PC-9 (cell line): ENCODE measurements at regions not wholly inside any gene's neighbourhood (a gene's known extent, or its start where the extent isn't known, plus 50 kb on each side); places are given as distances from the start of the nearest gene placed in this dataset.

Experiments used
- BruUV-seq: library from RNA; stranded (reverse); fragments of 400-500 nt; replicated peaks from 2 replicates; lab custom pipeline; 2021; lab: Mats Ljungman, UMichigan
- CTCF ChIA-PET: fragments of 300-600 bp; sonication (Branson Sonifier 250); formaldehyde crosslinking; loops from one replicate; lab custom pipeline; 2022; ENCODE audit warnings: antibody characterized with exemption; lab: Charles Lee
- POLR2A ChIA-PET: fragments of 300-600 bp; sonication (Branson Sonifier 250); formaldehyde crosslinking; loops from one replicate; lab custom pipeline; 2022; ENCODE audit warnings: antibody characterized with exemption; ENCODE audit not compliant: unreplicated experiment; lab: Charles Lee
- DNase-seq, 2 experiments: peaks; one replicate each; pipeline versions ENCODE4 v3.0.0 to v3.0.0-alpha.2; 2015 to 2022; ENCODE audit warnings: mixed read lengths in 1 of 2
- H2AFZ ChIP-seq: fragments of 200-600 bp; sonication (generic); 2 replicates; pipeline ENCODE4 v1.8.1; 2017; ENCODE audit warnings: antibody characterized with exemption
- H3F3A ChIP-seq: fragments of 200-600 bp; sonication (generic); 2 replicates; pipeline ENCODE4 v1.8.1; 2017; ENCODE audit warnings: antibody characterized with exemption, mild to moderate bottlenecking, low read depth; ENCODE audit not compliant: insufficient read depth
- H3K27ac ChIP-seq: fragments of 200-600 bp; sonication (generic); 2 replicates; pipeline ENCODE4 v1.6.1; 2016; ENCODE audit warnings: mixed run types
- H3K27me3 ChIP-seq: fragments of 200-600 bp; sonication (generic); 2 replicates; pipeline ENCODE4 v1.6.1; 2016; ENCODE audit warnings: low read depth, mixed run types; ENCODE audit not compliant: insufficient read depth
- H3K36me3 ChIP-seq: fragments of 200-600 bp; sonication (generic); 2 replicates; pipeline ENCODE4 v1.6.1; 2016; ENCODE audit warnings: low read depth, mixed run types
- H3K4me1 ChIP-seq: fragments of 200-600 bp; sonication (generic); replicated peaks from 2 replicates; pipeline ENCODE4 v1.6.1; 2016; ENCODE audit warnings: mixed run types; ENCODE audit not compliant: insufficient read depth
- H3K4me2 ChIP-seq: fragments of 200-600 bp; sonication (generic); 2 replicates; pipeline ENCODE4 v1.6.1; 2017; ENCODE audit warnings: mixed run types
- H3K4me3 ChIP-seq: fragments of 200-600 bp; sonication (generic); 2 replicates; pipeline ENCODE4 v1.6.1; 2016; ENCODE audit warnings: mixed run types
- H3K79me2 ChIP-seq: fragments of 200-600 bp; sonication (generic); 2 replicates; pipeline ENCODE4 v1.6.1; 2017; ENCODE audit warnings: low read depth, mixed run types
- H3K9me2 ChIP-seq: fragments of 200-600 bp; sonication (generic); 2 replicates; pipeline ENCODE4 v1.8.1; 2017; ENCODE audit warnings: mild to moderate bottlenecking; ENCODE audit not compliant: insufficient read depth
- H3K9me3 ChIP-seq: fragments of 200-600 bp; sonication (generic); 2 replicates; pipeline ENCODE4 v1.8.1; 2016; ENCODE audit warnings: low read depth; ENCODE audit not compliant: insufficient read depth
- H4K20me1 ChIP-seq: fragments of 200-600 bp; sonication (generic); 2 replicates; pipeline ENCODE4 v1.8.1; 2017; ENCODE audit not compliant: insufficient read depth
- EZH2 ChIP-seq: fragments of 200-600 bp; sonication (generic); IDR thresholded peaks from 2 replicates; pipeline ENCODE4 v1.8.0; 2017; ENCODE audit warnings: antibody characterized with exemption, low read depth
- intact Hi-C: fragments of 100-400 bp; cut with micrococcal nuclease; formaldehyde crosslinking; loops from one replicate; pipeline ENCODE4 v1.10.0; 2022; ENCODE audit not compliant: unreplicated experiment
- TF ChIP-seq, protein P1 (sequence below): fragments of 200-600 bp; sonication (generic); conservative IDR thresholded peaks from 2 replicates; pipeline ENCODE4 v1.6.1; 2017; ENCODE audit warnings: mixed run types, antibody characterized with exemption, mild to moderate bottlenecking, moderate library complexity

DNA sequence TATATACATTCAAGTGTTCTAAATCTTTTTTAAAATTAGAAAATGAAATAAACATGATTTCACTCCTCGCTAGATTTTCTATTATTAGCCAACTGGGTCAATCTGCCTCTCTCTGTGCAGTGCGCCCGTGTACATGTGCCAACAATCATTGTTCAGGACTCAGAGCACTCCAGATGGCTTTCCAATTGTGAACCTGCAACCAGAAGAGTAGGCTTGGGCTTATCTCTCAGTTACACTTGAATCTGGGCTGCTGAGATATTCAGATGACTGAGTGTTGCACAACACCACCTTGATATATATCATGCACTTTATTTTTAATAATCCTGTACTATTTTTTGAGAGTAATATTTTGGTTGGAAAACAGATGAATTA is 184.0 kb upstream of the FSTL5 start:
- Histone ChIP-seq H2AFZ (no peak overlapping the region), H3K9me2 (no peaks in the 10 kb centered on the region), H3K4me3 (no peak overlapping the region), H4K20me1 (no peaks in the 10 kb centered on the region), H3K27ac (no peak overlapping the region), H3K4me1 (no peaks in the 10 kb centered on the region), H3F3A (no peaks in the 10 kb centered on the region), H3K9me3 (no peaks in the 10 kb centered on the region), H3K27me3 (no peaks in the 10 kb centered on the region), H3K4me2 (no peak overlapping the region), H3K36me3 (no peaks in the 10 kb centered on the region), H3K79me2 (no peaks in the 10 kb centered on the region)
- ChIA-PET POLR2A (no interaction called here), CTCF (no interaction called here)
- no TSS peak for BruUV-seq
- DNase-seq, result no peak
- TF ChIP-seq, protein P1, sequence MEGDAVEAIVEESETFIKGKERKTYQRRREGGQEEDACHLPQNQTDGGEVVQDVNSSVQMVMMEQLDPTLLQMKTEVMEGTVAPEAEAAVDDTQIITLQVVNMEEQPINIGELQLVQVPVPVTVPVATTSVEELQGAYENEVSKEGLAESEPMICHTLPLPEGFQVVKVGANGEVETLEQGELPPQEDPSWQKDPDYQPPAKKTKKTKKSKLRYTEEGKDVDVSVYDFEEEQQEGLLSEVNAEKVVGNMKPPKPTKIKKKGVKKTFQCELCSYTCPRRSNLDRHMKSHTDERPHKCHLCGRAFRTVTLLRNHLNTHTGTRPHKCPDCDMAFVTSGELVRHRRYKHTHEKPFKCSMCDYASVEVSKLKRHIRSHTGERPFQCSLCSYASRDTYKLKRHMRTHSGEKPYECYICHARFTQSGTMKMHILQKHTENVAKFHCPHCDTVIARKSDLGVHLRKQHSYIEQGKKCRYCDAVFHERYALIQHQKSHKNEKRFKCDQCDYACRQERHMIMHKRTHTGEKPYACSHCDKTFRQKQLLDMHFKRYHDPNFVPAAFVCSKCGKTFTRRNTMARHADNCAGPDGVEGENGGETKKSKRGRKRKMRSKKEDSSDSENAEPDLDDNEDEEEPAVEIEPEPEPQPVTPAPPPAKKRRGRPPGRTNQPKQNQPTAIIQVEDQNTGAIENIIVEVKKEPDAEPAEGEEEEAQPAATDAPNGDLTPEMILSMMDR, result no peak
- TF ChIP-seq EZH2, result no peak
- intact Hi-C loops, result no loop called here

DNA sequence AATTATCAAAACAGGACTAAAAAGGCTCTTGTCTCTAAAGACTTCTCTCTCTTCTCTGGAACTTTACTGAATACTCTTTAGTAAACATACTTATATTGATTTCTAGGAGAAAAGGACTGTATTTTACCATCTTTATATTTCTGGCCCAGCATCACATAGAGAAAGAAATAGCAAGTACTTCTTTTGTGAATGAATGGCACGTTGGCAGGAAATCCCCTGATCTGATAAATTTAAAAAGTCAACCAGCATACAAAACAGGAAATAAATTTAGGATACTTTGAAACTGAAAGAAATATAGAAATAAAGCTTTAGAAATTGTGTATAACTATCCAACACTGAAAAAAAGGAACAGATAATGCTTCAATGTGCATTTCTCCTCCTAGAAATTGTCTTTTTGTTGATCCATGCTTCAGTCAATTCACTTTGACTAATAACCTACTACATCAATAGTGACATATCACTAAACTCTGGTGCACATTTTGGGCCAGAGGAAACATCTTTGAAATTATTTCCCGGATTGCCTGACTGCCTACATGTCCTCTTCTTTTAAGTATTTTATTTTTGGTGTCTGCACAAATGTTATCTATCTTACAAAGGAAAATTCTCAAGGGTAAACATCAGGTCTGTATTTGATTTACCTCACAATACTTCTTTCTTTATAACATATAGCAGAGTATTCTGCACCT is 183.5 kb upstream of the FSTL5 start:
- ChIA-PET POLR2A (no interaction called here), CTCF (no interaction called here)
- Histone ChIP-seq H3K36me3 (no peaks in the 10 kb centered on the region), H3K79me2 (no peaks in the 10 kb centered on the region), H3K9me3 (no peaks in the 10 kb centered on the region), H3K4me1 (no peaks in the 10 kb centered on the region), H3K4me3 (no peak overlapping the region), H3F3A (no peaks in the 10 kb centered on the region), H2AFZ (no peak overlapping the region), H3K27ac (no peak overlapping the region), H4K20me1 (no peaks in the 10 kb centered on the region), H3K4me2 (no peak overlapping the region), H3K9me2 (no peaks in the 10 kb centered on the region), H3K27me3 (no peaks in the 10 kb centered on the region)
- intact Hi-C loops, result no loop called here
- BruUV-seq, result no TSS peak
- no peak for DNase-seq
- TF ChIP-seq EZH2, result no peak
- TF ChIP-seq, protein P1, result no peak

DNA sequence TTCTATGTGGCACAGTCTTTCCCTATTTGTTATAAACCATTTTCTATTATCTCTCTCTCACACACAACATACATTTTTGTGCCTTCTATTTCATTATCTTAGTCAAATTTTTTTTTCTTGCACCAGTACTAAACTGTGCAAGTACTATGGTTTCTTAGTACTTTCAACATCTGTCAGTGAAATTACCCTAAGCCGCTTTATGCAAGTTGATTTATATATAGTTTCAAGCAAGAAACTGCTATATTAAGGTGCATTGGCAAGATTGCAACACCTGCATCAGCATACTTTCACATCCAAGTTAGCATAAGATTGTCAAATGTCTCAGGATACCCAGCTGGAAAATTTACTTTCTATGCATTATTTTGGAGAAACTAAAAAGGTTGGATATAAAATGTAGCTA is 180.2 kb upstream of the FSTL5 start:
- H3K27me3 ChIP-seq, result no peaks in the 10 kb centered on the region
- H3K4me3 ChIP-seq, result no peak overlapping the region
- H3K36me3 ChIP-seq, result no peaks in the 10 kb centered on the region
- BruUV-seq, result no TSS peak
- POLR2A ChIA-PET, result no interaction called here
- H3K79me2 ChIP-seq, result no peaks in the 10 kb centered on the region
- H3K27ac ChIP-seq, result no peak overlapping the region
- no peak for DNase-seq
- CTCF ChIA-PET, result no interaction called here
- no peak overlapping the region for H2AFZ ChIP-seq
- H3F3A ChIP-seq, result no peaks in the 10 kb centered on the region
- no peaks in the 10 kb centered on the region for H3K9me3 ChIP-seq
- intact Hi-C loops, result no loop called here
- H4K20me1 ChIP-seq, result no peaks in the 10 kb centered on the region
- H3K9me2 ChIP-seq, result no peaks in the 10 kb centered on the region
- no peak overlapping the region for H3K4me2 ChIP-seq
- no peaks in the 10 kb centered on the region for H3K4me1 ChIP-seq
- TF ChIP-seq, protein P1, result no peak
- no peak for TF ChIP-seq EZH2
